Neural cell (in vitro differentiated cells): ENCODE measurements at regions not wholly inside any gene's neighbourhood (a gene's known extent, or its start where the extent isn't known, plus 50 kb on each side); places are given as distances from the start of the nearest gene placed in this dataset.

Source experiments
- H2AFZ ChIP-seq: fragments of 200-600, 300-800 bp; sonication (generic), shearing (Covaris generic); 2 replicates; pipeline ENCODE4 v1.6.0; 2014; ENCODE audit warnings: low read depth, mild to moderate bottlenecking, antibody characterized with exemption, low read length, moderate library complexity
- H3F3A ChIP-seq: fragments of 200-600 bp; shearing (Covaris generic); 2 replicates; pipeline ENCODE4 v1.6.1; 2016; ENCODE audit warnings: mild to moderate bottlenecking, moderate library complexity, mixed read lengths, antibody characterized with exemption, low read length; ENCODE audit not compliant: insufficient read depth, poor library complexity, severe bottlenecking
- H3K27ac ChIP-seq: fragments of 200-600, 300-800 bp; sonication (generic), shearing (Covaris generic); 2 replicates; pipeline ENCODE4 v1.5.1; 2014; ENCODE audit warnings: mild to moderate bottlenecking, low read length, moderate library complexity
- H3K27me3 ChIP-seq: fragments of 300-800, 200-600 bp; sonication (generic), shearing (Covaris generic); 2 replicates; pipeline ENCODE4 v1.6.0; 2014; ENCODE audit warnings: mild to moderate bottlenecking, low read depth, low read length, moderate library complexity; ENCODE audit not compliant: insufficient read depth
- H3K36me3 ChIP-seq: fragments of 300-800, 200-600 bp; sonication (generic), shearing (Covaris generic); 2 replicates; pipeline ENCODE4 v1.5.1; 2014; ENCODE audit warnings: mild to moderate bottlenecking, antibody characterized with exemption, low read length, moderate library complexity; ENCODE audit not compliant: insufficient read depth
- H3K4me2 ChIP-seq: fragments of 300-800, 200-600 bp; sonication (generic), shearing (Covaris generic); 2 replicates; pipeline ENCODE4 v1.6.0; 2014; ENCODE audit warnings: mild to moderate bottlenecking, low read length
- H3K4me3 ChIP-seq: fragments of 300-800, 200-600 bp; sonication (generic), shearing (Covaris generic); 2 replicates; pipeline ENCODE4 v1.5.1; 2014; ENCODE audit warnings: mild to moderate bottlenecking, low read length, moderate library complexity
- H3K79me2 ChIP-seq: fragments of 200-600 bp; shearing (Covaris generic); replicated peaks from 2 replicates; pipeline ENCODE4 v1.6.0; 2014; ENCODE audit warnings: mild to moderate bottlenecking, low read length, moderate library complexity; ENCODE audit not compliant: insufficient read depth
- H3K9ac ChIP-seq: fragments of 300-800, 200-600 bp; sonication (generic), shearing (Covaris generic); 2 replicates; pipeline ENCODE4 v1.6.1; 2016; ENCODE audit warnings: mild to moderate bottlenecking, low read length, mixed read lengths
- H3K9me2 ChIP-seq: fragments of 200-600 bp; shearing (Covaris generic); 2 replicates; pipeline ENCODE4 v1.6.1; 2016; ENCODE audit warnings: mild to moderate bottlenecking, low read length, mixed read lengths; ENCODE audit not compliant: insufficient read depth
- H3K9me3 ChIP-seq: fragments of 200-600, 300-800 bp; sonication (generic), shearing (Covaris generic); 2 replicates; pipeline ENCODE4 v1.6.1; 2016; ENCODE audit warnings: mild to moderate bottlenecking, mixed run types, low read length, moderate library complexity, mixed read lengths
- H4K20me1 ChIP-seq: fragments of 200-600 bp; shearing (Covaris generic); 2 replicates; pipeline ENCODE4 v1.6.1; 2016; ENCODE audit warnings: mild to moderate bottlenecking, mixed run types; ENCODE audit not compliant: insufficient read depth
- CTCF ChIP-seq: fragments of 450-650 bp; IDR thresholded peaks from 2 replicates; pipeline ENCODE4 v1.5.1; 2014; ENCODE audit warnings: antibody characterized with exemption, mild to moderate bottlenecking, moderate library complexity; ENCODE audit not compliant: poor library complexity, severe bottlenecking
- EZH2 ChIP-seq: fragments of 200-600, 300-800 bp; shearing (Covaris generic), sonication (generic); IDR thresholded peaks from 2 replicates; pipeline ENCODE4 v1.6.1; 2014; ENCODE audit warnings: antibody characterized with exemption, low read length, borderline replicate concordance, mild to moderate bottlenecking; ENCODE audit not compliant: insufficient read depth, poor library complexity, severe bottlenecking
- MXI1 ChIP-seq: fragments of 450-650 bp; conservative IDR thresholded peaks from 2 replicates; pipeline ENCODE4 v1.6.1; 2014; ENCODE audit warnings: antibody characterized with exemption, mild to moderate bottlenecking; ENCODE audit not compliant: poor library complexity, severe bottlenecking
- REST ChIP-seq: IDR thresholded peaks from 2 replicates; pipeline ENCODE4 v1.6.1; 2012; ENCODE audit warnings: borderline replicate concordance
- SMC3 ChIP-seq: fragments of 450-650 bp; conservative IDR thresholded peaks from 2 replicates; pipeline ENCODE4 v1.6.1; 2014; ENCODE audit warnings: antibody characterized with exemption, mild to moderate bottlenecking, moderate library complexity; ENCODE audit not compliant: poor library complexity
- TAF1 ChIP-seq: IDR thresholded peaks from 2 replicates; pipeline ENCODE4 v1.6.1; 2012; ENCODE audit warnings: low read depth

- Histone ChIP-seq H4K20me1 (no peaks in the 10 kb centered on the region), H3K4me3 (no peak overlapping the region), H3F3A (no peaks in the 10 kb centered on the region), H3K9me3 (no peaks in the 10 kb centered on the region), H3K27ac (no peak overlapping the region), H3K9ac (no peak overlapping the region), H3K9me2 (no peaks in the 10 kb centered on the region), H2AFZ (no peak overlapping the region), H3K27me3 (no peaks in the 10 kb centered on the region), H3K4me2 (no peak overlapping the region), H3K36me3 (no peaks in the 10 kb centered on the region), H3K79me2 (no peaks in the 10 kb centered on the region)
- TF ChIP-seq CTCF (no peak), SMC3 (no peak), MXI1 (no peak), REST (no peak), EZH2 (no peak), TAF1 (no peak)
Observed at GRCh38 chr10:36441557-36441956, 683.8 kb upstream of the ANKRD30A start.

- Histone ChIP-seq H3K79me2 (no peaks in the 10 kb centered on the region), H4K20me1 (no peaks in the 10 kb centered on the region), H3K9me2 (no peaks in the 10 kb centered on the region), H3F3A (no peaks in the 10 kb centered on the region), H3K4me2 (no peak overlapping the region), H3K36me3 (no peaks in the 10 kb centered on the region), H3K27me3 (no peaks in the 10 kb centered on the region), H3K27ac (no peak overlapping the region), H2AFZ (no peak overlapping the region), H3K9me3 (no peaks in the 10 kb centered on the region), H3K4me3 (no peak overlapping the region), H3K9ac (no peak overlapping the region)
- TF ChIP-seq CTCF (no peak), EZH2 (no peak), TAF1 (no peak)
Observed at GRCh38 chr10:36440539-36440938, 684.9 kb upstream of the ANKRD30A start.
